Mammary epithelial cell (primary cell): ENCODE measurements at regions not wholly inside any gene's neighbourhood (a gene's known extent, or its start where the extent isn't known, plus 50 kb on each side); places are given as distances from the start of the nearest gene placed in this dataset.

Source experiments
- CTCF ChIP-seq, 2 donors: IDR thresholded peaks in 1 of 2; conservative IDR thresholded peaks in 1 of 2; 2 replicates each; pipeline ENCODE4 v1.5.1; 2011 to 2012; ENCODE audit warnings: inconsistent platforms in 2 of 2, low read length in 2 of 2, mild to moderate bottlenecking in 2 of 2, control low read depth in 1 of 2, low read depth in 1 of 2; ENCODE audit not compliant: insufficient read depth in 1 of 2; ENCODE audit errors: extremely low read depth in 1 of 2
- EZH2 ChIP-seq: IDR thresholded peaks from 2 replicates; pipeline ENCODE4 v1.6.1; 2012; ENCODE audit warnings: low read length, inconsistent platforms, borderline replicate concordance

- TF ChIP-seq CTCF (conservative IDR thresholded peaks at IDR 0.05 in 1 of 2, IDR thresholded peaks at IDR 0.05 in 1 of 2; ENCODE audit: extremely low read depth in 1 of 2, insufficient read depth in 1 of 2, low read depth in 1 of 2, low read length in 2 of 2) (no peak), EZH2 (no peak)
Observed at GRCh38 chr6:55100686-55101085, 73.6 kb upstream of the HCRTR2 start.
